GM23338 (cell line): ENCODE measurements at regions not wholly inside any gene's neighbourhood (a gene's known extent, or its start where the extent isn't known, plus 50 kb on each side); places are given as distances from the start of the nearest gene placed in this dataset.

Source experiments
- ATAC-seq: fragments of 200-7000 bp; cut with Tn5 transposase; 3 replicates; pipeline ENCODE4 v1.9.1; 2020
- DNase-seq: peaks from one replicate; pipeline ENCODE4 v3.0.0-alpha.2; 2015; ENCODE audit warnings: low spot score
- H2AFZ ChIP-seq: fragments of 200-600 bp; sonication (generic); 2 replicates; pipeline ENCODE4 v1.8.0; 2016; ENCODE audit warnings: antibody characterized with exemption, mild to moderate bottlenecking, moderate library complexity
- H3F3A ChIP-seq: fragments of 200-600 bp; sonication (generic); replicated peaks from 2 replicates; pipeline ENCODE4 v1.8.0; 2017; ENCODE audit warnings: antibody characterized with exemption, mixed run types, low read depth
- H3K27ac ChIP-seq: fragments of 200-600 bp; sonication (generic); 2 replicates; pipeline ENCODE4 v1.6.1; 2016; ENCODE audit warnings: low read depth
- H3K27me3 ChIP-seq: fragments of 200-600 bp; sonication (generic); 2 replicates; pipeline ENCODE4 v1.8.0; 2016; ENCODE audit warnings: mild to moderate bottlenecking, mixed run types, moderate library complexity; ENCODE audit not compliant: insufficient read depth
- H3K36me3 ChIP-seq: fragments of 200-600 bp; sonication (generic); 2 replicates; pipeline ENCODE4 v1.8.0; 2016; ENCODE audit warnings: mild to moderate bottlenecking; ENCODE audit not compliant: insufficient read depth
- H3K4me1 ChIP-seq: fragments of 200-600 bp; sonication (generic); 2 replicates; pipeline ENCODE4 v1.8.0; 2016; ENCODE audit warnings: mild to moderate bottlenecking, moderate library complexity; ENCODE audit not compliant: insufficient read depth
- H3K4me2 ChIP-seq: fragments of 200-600 bp; sonication (generic); 2 replicates; pipeline ENCODE4 v1.7.1; 2017; ENCODE audit warnings: mixed run types
- H3K4me3 ChIP-seq: fragments of 200-600 bp; sonication (generic); 2 replicates; pipeline ENCODE4 v1.6.1; 2016; ENCODE audit warnings: mixed run types
- H3K79me2 ChIP-seq: fragments of 200-600 bp; sonication (generic); replicated peaks from 2 replicates; pipeline ENCODE4 v1.8.0; 2017; ENCODE audit warnings: mild to moderate bottlenecking; ENCODE audit not compliant: insufficient read depth
- H3K9me2 ChIP-seq: fragments of 200-600 bp; sonication (generic); 2 replicates; pipeline ENCODE4 v1.8.0; 2017; ENCODE audit not compliant: insufficient read depth
- H4K20me1 ChIP-seq: fragments of 200-600 bp; sonication (generic); replicated peaks from 2 replicates; pipeline ENCODE4 v1.8.0; 2017; ENCODE audit warnings: mild to moderate bottlenecking; ENCODE audit not compliant: insufficient read depth
- H3K27ac Mint-ChIP-seq: 2 replicates; pipeline ENCODE4 v1.8.0; 2020; ENCODE audit warnings: inconsistent platforms, mild to moderate bottlenecking, moderate library complexity, mixed read lengths
- H3K27me3 Mint-ChIP-seq: 3 replicates; pipeline ENCODE4 v1.8.0; 2022; ENCODE audit warnings: low read depth, mild to moderate bottlenecking, moderate library complexity, mixed read lengths, inconsistent platforms; ENCODE audit not compliant: insufficient read depth, poor library complexity
- H3K36me3 Mint-ChIP-seq: 3 replicates; pipeline ENCODE4 v1.8.0; 2021; ENCODE audit warnings: low read depth, mild to moderate bottlenecking, inconsistent platforms, moderate library complexity, mixed read lengths
- H3K4me1 Mint-ChIP-seq: 3 replicates; pipeline ENCODE4 v1.8.0; 2020; ENCODE audit warnings: mild to moderate bottlenecking, inconsistent platforms, mixed read lengths
- H3K4me3 Mint-ChIP-seq: 3 replicates; pipeline ENCODE4 v1.8.0; 2021; ENCODE audit warnings: moderate library complexity, mild to moderate bottlenecking, inconsistent platforms, mixed read lengths
- H3K9me3 Mint-ChIP-seq: 3 replicates; pipeline ENCODE4 v1.8.0; 2020; ENCODE audit warnings: moderate library complexity, mild to moderate bottlenecking, inconsistent platforms, mixed read lengths
- CREB1 ChIP-seq: fragments of 250-450 bp; sonication (Bioruptor Pico); IDR thresholded peaks from 2 replicates; pipeline ENCODE4 v1.5.0; 2020; ENCODE audit warnings: low read depth, mild to moderate bottlenecking, moderate library complexity
- CTCF ChIP-seq, 2 experiments: fragments of 200-600 bp in 1 of 2; sonication (generic) in 1 of 2; conservative IDR thresholded peaks; 2 replicates each; pipeline versions ENCODE4 v1.5.1 to v1.6.1; 2016 to 2017; ENCODE audit warnings: antibody characterized with exemption in 2 of 2, low read depth in 2 of 2, mild to moderate bottlenecking in 2 of 2, moderate library complexity in 1 of 2
- ETS1 ChIP-seq: IDR thresholded peaks from 2 replicates; pipeline ENCODE4 v1.6.1; 2016; ENCODE audit warnings: antibody characterized with exemption
- EZH2 ChIP-seq: fragments of 200-600 bp; sonication (generic); IDR thresholded peaks from one replicate; pipeline ENCODE4 v1.8.0; 2017; ENCODE audit warnings: antibody characterized with exemption, mild to moderate bottlenecking, low read depth; ENCODE audit not compliant: unreplicated experiment
- EZH2phosphoT487 ChIP-seq: fragments of 200-600 bp; sonication (generic); IDR thresholded peaks from one replicate; pipeline ENCODE4 v1.8.1; 2018; ENCODE audit warnings: antibody characterized with exemption; ENCODE audit not compliant: unreplicated experiment
- JUNB ChIP-seq: IDR thresholded peaks from one replicate; pipeline ENCODE4 v1.6.1; 2016; ENCODE audit warnings: antibody characterized with exemption; ENCODE audit not compliant: unreplicated experiment
- NANOG ChIP-seq: IDR thresholded peaks from 2 replicates; pipeline ENCODE4 v1.6.1; 2016; ENCODE audit warnings: antibody characterized with exemption, borderline replicate concordance
- POLR2AphosphoS5 ChIP-seq: IDR thresholded peaks from 2 replicates; pipeline ENCODE4 v1.6.1; 2016; ENCODE audit warnings: antibody characterized with exemption, low read depth
- REST ChIP-seq: IDR thresholded peaks from one replicate; pipeline ENCODE4 v1.6.1; 2018; ENCODE audit warnings: antibody characterized with exemption; ENCODE audit not compliant: unreplicated experiment
- STAT1 ChIP-seq: IDR thresholded peaks from one replicate; pipeline ENCODE4 v1.6.1; 2016; ENCODE audit warnings: antibody characterized with exemption; ENCODE audit not compliant: unreplicated experiment
- ZNF114 ChIP-seq: fragments of 250-450 bp; sonication (Bioruptor Pico); IDR thresholded peaks from 2 replicates; pipeline ENCODE4 v1.5.0; 2020; ENCODE audit warnings: mild to moderate bottlenecking, moderate library complexity
- ZNF331 ChIP-seq: fragments of 250-450 bp; sonication (Bioruptor Pico); IDR thresholded peaks from 2 replicates; pipeline ENCODE4 v1.5.0; 2020; ENCODE audit warnings: low read depth, mild to moderate bottlenecking, moderate library complexity
- ZNF462 ChIP-seq: fragments of 250-450 bp; sonication (Bioruptor Pico); IDR thresholded peaks from 2 replicates; pipeline ENCODE4 v1.5.0; 2020; ENCODE audit warnings: mild to moderate bottlenecking, moderate library complexity

GRCh38 chr16:85438981-85439685 is 174.0 kb upstream of the GSE1 start:
- no peaks in the 10 kb centered on the region for H3K9me3 Mint-ChIP-seq
- no peaks in the 10 kb centered on the region for H3K27me3 ChIP-seq
- ATAC-seq: no peak
- H3K36me3 Mint-ChIP-seq: no peaks in the 10 kb centered on the region
- no peak for DNase-seq
- H3K4me3 ChIP-seq: no peak overlapping the region
- TF ChIP-seq ZNF462 (no peak), ETS1 (no peak), EZH2phosphoT487 (no peak), EZH2 (no peak), JUNB (no peak), CREB1 (CRISPR knock-in tag) (no peak), STAT1 (no peak), ZNF114 (CRISPR knock-in tag) (no peak), POLR2AphosphoS5 (no peak), REST (no peak), NANOG (no peak), ZNF331 (CRISPR knock-in tag) (no peak), CTCF (conservative IDR thresholded peaks at IDR 0.05; ENCODE audit: low read depth in 2 of 2) (no peak)
- H3K79me2 ChIP-seq: no peaks in the 10 kb centered on the region
- H3K36me3 ChIP-seq: no peaks in the 10 kb centered on the region
- peaks cover 28% of the 10 kb centered on the region for H3K27me3 Mint-ChIP-seq
- no peaks in the 10 kb centered on the region for H4K20me1 ChIP-seq
- H3K9me2 ChIP-seq: no peaks in the 10 kb centered on the region
- H3K27ac ChIP-seq: no peak overlapping the region
- H3K4me2 ChIP-seq: no peak overlapping the region
- H3F3A ChIP-seq: peaks cover 17% of the 10 kb centered on the region
- H3K4me1 Mint-ChIP-seq: peaks cover 43% of the 10 kb centered on the region
- H3K4me1 ChIP-seq: peaks cover 25% of the 10 kb centered on the region
- H2AFZ ChIP-seq: no peak overlapping the region
- H3K4me3 Mint-ChIP-seq: no peak overlapping the region
- H3K27ac Mint-ChIP-seq: no peak overlapping the region
